T-helper 1 cell treated with Interleukin-12 subunit alpha and Interleukin-12 subunit beta and Interleukin-4 antibody, amounts not matched to agents 30 μg/mL and 1 μg/mL, for 36 hours (primary cell): ENCODE measurements at regions not wholly inside any gene's neighbourhood (a gene's known extent, or its start where the extent isn't known, plus 50 kb on each side); places are given as distances from the start of the nearest gene placed in this dataset.

Experiments used
- H3K27ac Mint-ChIP-seq: one replicate; pipeline ENCODE4 v1.8.0; 2021; ENCODE audit warnings: mild to moderate bottlenecking, mixed read lengths
- H3K27me3 Mint-ChIP-seq: one replicate; pipeline ENCODE4 v1.8.0; 2021; ENCODE audit warnings: low read depth, mixed read lengths
- H3K36me3 Mint-ChIP-seq: one replicate; pipeline ENCODE4 v1.8.0; 2021; ENCODE audit warnings: low read depth, mixed read lengths
- H3K4me1 Mint-ChIP-seq: one replicate; pipeline ENCODE4 v1.8.0; 2021; ENCODE audit warnings: low read depth, mixed read lengths
- H3K4me3 Mint-ChIP-seq: one replicate; pipeline ENCODE4 v1.8.0; 2021; ENCODE audit warnings: mild to moderate bottlenecking, moderate library complexity, mixed read lengths
- H3K9me3 Mint-ChIP-seq: one replicate; pipeline ENCODE4 v1.8.0; 2021; ENCODE audit warnings: mixed read lengths

DNA sequence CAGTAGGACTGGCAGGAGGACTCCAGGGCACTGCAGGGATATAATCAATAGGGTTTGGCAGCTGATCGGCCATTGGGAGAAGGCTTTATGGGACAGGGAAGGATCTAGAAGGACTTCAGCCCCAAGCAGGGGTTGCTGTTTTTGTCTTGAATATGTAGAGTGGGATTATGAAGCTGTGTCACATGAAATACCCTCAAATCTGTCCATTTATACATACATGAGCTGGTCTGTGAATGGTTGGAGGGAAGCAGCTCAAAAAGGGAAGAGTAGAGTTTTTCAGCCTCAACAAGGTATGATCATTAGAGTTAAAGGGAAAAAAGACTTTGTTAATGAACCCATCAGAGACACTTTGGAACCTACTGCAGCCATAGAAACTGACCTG, 98.2 kb upstream of the ZNF217 start:
- Mint-ChIP-seq H3K9me3 (no peaks in the 10 kb centered on the region), H3K36me3 (no peaks in the 10 kb centered on the region), H3K27me3 (no peaks in the 10 kb centered on the region), H3K27ac (no peak overlapping the region), H3K4me1 (peaks cover 26% of the 10 kb centered on the region), H3K4me3 (no peak overlapping the region)

DNA sequence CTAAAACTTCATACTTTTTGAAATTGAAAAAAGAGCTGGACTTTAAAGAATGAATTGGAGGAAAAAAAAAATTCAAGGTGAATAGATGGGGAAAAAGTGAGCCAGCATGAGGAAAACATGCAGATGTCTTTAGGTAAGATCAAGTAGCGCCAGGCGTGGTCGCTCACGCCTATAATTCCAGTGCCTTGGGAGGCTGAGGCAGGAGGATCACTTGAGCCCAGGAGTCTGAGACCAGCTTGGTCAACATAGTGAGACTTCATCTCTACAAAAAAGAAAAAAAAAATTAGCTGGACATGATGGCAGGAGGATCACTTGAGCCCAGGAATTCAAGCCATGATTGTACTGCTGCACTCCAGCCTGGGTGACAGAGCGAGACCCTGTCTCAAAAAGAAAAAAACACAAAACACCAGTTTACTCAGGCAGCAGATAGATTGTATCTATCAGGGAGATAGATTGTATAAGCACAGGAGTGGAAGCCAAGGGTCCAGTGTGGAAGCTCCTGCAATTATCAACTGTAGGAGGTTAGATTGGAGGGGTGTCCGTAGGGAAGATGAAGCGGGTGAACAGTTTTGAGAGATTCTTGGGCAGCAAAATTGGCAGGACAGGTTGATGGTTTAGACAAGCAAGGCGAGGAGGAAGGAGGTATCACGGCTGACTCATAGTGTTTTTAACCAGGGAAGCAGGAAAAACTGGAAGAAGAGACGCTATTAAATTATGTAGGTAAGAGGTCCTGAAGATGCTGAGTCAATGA, 97.6 kb upstream of the ZNF217 start:
- H3K9me3 Mint-ChIP-seq, result no peaks in the 10 kb centered on the region
- no peaks in the 10 kb centered on the region for H3K27me3 Mint-ChIP-seq
- H3K36me3 Mint-ChIP-seq, result no peaks in the 10 kb centered on the region
- H3K27ac Mint-ChIP-seq, result no peak overlapping the region
- H3K4me1 Mint-ChIP-seq, result peaks cover 26% of the 10 kb centered on the region
- no peak overlapping the region for H3K4me3 Mint-ChIP-seq

DNA sequence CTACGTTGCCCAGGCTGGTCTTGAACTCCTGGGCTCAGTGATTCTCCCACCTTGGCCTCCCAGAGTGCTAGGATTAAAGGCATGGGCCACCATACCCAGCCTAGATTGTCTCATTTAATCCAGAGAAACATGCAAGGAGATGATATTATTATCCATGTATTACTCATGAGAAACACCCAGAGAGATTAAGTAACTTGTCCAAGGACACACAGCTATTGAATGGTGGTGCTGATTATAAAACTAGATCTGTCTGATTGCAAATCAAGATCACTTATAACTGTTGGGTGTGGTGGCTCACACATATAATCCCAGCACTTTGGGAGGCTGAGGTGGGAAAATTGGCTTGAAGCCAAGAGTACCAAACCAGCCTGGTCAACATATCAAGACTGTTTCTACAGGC, 94.4 kb upstream of the ZNF217 start:
- Mint-ChIP-seq H3K27ac (no peak overlapping the region), H3K27me3 (no peaks in the 10 kb centered on the region), H3K4me3 (no peak overlapping the region), H3K9me3 (no peaks in the 10 kb centered on the region), H3K4me1 (peaks cover 32% of the 10 kb centered on the region), H3K36me3 (no peaks in the 10 kb centered on the region)

DNA sequence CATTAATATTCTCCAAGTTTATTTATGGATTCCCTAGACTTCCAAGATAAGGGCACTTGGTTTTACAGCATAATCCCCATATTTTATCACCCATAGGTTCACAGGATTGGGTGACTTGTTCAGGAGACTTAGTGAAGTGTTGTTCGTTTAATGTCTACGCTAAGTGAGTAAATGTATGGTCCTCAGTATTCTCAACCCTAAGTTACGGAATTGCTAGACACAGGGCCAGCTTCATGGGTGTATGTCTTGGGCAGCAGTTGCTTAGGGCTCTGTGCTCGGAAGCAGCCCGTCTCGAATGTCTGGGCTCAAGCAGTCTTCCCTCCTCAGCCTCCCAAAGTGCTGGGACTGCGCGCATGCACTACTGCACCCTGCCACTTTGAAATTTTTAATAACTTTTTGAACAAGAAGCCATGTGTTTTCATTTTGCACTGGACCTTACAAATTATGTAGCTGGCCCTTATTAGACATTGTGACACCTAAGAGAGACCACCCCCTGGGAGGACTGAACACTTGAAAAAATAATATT, 91.5 kb upstream of the ZNF217 start:
- no peaks in the 10 kb centered on the region for H3K9me3 Mint-ChIP-seq
- no peak overlapping the region for H3K4me3 Mint-ChIP-seq

DNA sequence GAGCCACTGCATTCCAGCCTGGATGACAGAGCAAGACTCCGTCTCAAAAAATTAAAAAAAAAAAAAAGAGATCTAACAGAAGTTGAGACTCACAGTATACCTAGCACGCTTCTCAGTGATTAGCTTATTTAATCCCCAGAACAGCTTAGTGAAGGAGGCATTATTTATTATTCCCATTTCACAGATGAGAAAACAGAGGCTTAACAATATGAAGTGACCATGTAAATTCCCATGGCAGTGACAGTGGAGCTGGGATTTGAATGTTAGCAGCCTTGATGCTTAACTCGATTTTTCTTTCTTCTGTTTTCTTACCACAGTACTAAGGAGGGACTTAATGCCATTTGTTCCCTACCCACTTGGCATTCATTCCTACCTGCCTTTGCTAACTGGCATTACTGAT, 89.9 kb upstream of the ZNF217 start:
- Mint-ChIP-seq H3K27ac (no peak overlapping the region), H3K36me3 (no peaks in the 10 kb centered on the region), H3K4me3 (no peak overlapping the region), H3K4me1 (peaks cover 24% of the 10 kb centered on the region), H3K9me3 (no peaks in the 10 kb centered on the region), H3K27me3 (no peaks in the 10 kb centered on the region)

More for the DNA sequence above, 91.5 kb upstream of the ZNF217 start:
- Mint-ChIP-seq H3K36me3 (no peaks in the 10 kb centered on the region), H3K27ac (no peak overlapping the region), H3K27me3 (no peaks in the 10 kb centered on the region), H3K4me1 (peaks cover 18% of the 10 kb centered on the region)

- H3K27ac Mint-ChIP-seq, result no peak overlapping the region
- H3K27me3 Mint-ChIP-seq, result no peaks in the 10 kb centered on the region
- H3K9me3 Mint-ChIP-seq, result no peaks in the 10 kb centered on the region
- H3K36me3 Mint-ChIP-seq, result no peaks in the 10 kb centered on the region
- no peak overlapping the region for H3K4me3 Mint-ChIP-seq
- H3K4me1 Mint-ChIP-seq, result peaks cover 33% of the 10 kb centered on the region
These were observed 87.9 kb upstream of the ZNF217 start for GRCh38 chr20:53681352-53682212.

GRCh38 chr20:53679597-53680309, 86.1 kb upstream of the ZNF217 start:
- Mint-ChIP-seq H3K36me3 (no peaks in the 10 kb centered on the region), H3K4me1 (peaks cover 23% of the 10 kb centered on the region), H3K4me3 (no peak overlapping the region), H3K9me3 (no peaks in the 10 kb centered on the region), H3K27ac (no peak overlapping the region), H3K27me3 (no peaks in the 10 kb centered on the region)

GRCh38 chr20:53678990-53679596, 85.5 kb upstream of the ZNF217 start:
- Mint-ChIP-seq H3K4me1 (peaks cover 23% of the 10 kb centered on the region), H3K9me3 (no peaks in the 10 kb centered on the region), H3K36me3 (no peaks in the 10 kb centered on the region), H3K27me3 (no peaks in the 10 kb centered on the region), H3K27ac (no peak overlapping the region), H3K4me3 (no peak overlapping the region)

DNA sequence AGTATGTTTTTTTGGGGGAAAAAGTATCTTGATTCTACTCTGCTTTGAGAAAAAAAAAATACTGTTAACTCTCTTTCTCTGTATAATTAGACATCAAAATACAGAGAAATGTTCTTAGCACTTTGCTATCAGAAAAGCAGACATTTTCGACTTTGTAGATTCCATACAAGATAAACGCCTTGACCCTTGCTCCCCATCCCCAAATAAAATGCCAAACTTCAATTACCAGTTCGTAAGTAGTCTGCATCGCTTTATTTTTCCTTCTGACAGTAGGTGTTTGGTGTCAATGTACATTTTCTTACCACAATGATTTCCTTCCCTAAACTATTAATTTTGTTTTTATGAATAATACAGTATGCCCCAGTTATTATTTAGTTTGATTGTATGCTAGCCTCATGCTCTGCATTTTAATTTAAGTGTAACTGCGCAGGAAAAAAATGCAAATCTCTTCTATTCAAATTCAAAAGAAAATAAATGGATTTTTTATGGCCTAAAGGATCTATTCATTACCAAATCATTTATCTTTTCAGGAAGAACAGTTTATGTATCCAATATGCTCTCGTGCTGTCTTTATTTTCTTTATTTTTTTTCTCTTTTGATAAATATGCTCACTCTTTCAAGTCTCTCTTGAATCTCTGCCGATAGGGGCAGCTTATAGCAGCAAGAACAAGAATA, 84.8 kb upstream of the ZNF217 start:
- H3K27ac Mint-ChIP-seq, result peak overlapping the region; percentile 75
- no peaks in the 10 kb centered on the region for H3K9me3 Mint-ChIP-seq
- no peaks in the 10 kb centered on the region for H3K27me3 Mint-ChIP-seq
- no peaks in the 10 kb centered on the region for H3K36me3 Mint-ChIP-seq
- peaks cover 23% of the 10 kb centered on the region for H3K4me1 Mint-ChIP-seq
- H3K4me3 Mint-ChIP-seq, result peak overlapping the region; percentile 21

DNA sequence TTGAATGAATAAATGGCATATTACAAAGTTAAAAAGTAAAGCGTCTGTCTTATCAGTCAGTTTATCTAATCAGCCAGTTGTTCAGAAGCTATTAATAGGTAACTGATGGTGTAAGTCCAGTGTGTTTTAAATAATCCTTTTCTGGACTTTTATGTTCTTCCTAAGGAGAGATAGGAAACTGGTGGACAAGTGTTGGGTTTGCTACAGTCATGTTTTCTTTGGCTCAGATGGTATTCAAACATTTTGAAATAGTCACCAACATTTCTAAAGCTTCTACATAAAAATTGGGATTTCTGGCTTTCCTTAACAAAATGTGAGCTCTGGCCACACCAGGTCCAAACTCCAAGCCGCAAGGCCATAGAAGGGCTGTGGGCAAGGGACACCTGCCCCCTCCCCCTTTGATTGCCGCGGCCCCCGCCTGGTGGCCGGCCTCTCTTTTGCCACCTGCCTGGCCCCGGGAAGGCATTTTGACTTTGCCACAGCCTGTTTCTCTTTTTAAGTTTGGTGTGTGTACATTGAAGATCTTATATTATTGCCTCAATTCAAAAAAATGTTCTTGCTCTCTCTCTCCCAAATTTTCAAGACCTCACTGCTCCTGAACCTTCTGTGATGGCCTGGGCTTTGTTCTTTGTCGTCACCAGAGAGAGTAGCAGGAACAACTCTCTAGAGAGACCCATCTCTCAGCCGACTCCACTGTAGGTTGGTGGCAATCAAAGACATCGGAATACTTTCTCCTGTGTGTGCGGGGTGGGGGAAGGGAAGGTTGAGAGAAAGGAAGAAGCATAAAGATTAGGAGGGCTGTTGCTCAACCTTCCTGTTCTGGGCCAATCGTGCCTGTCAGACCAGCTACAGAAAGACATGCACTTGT, 84.0 kb upstream of the ZNF217 start:
- Mint-ChIP-seq H3K9me3 (no peaks in the 10 kb centered on the region), H3K27ac (peak overlapping the region; percentile 71), H3K4me3 (peak overlapping the region; percentile 56), H3K4me1 (peaks cover 23% of the 10 kb centered on the region), H3K27me3 (no peaks in the 10 kb centered on the region), H3K36me3 (no peaks in the 10 kb centered on the region)

DNA sequence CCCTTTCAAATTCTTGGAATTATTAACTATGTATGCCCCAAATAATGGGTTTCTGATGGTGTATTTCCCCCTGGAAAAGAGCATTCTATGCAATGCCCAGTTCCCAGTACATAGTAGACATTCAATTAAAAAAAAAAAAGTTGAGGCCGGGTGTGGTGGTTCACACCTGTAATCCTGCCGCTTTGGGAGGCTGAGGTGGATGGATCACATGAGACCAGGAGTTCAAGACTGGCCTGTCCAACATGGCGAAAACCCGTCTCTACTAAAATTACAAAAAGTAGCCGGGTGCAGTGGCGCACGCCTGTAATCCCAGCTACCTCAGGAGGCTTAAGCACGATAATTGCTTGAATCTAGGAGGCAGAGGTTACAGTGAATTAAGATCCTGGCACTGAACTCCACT, 83.3 kb upstream of the ZNF217 start:
- Mint-ChIP-seq H3K27ac (no peak overlapping the region), H3K27me3 (no peaks in the 10 kb centered on the region), H3K4me3 (no peak overlapping the region), H3K9me3 (no peaks in the 10 kb centered on the region), H3K36me3 (no peaks in the 10 kb centered on the region), H3K4me1 (peaks cover 23% of the 10 kb centered on the region)

DNA sequence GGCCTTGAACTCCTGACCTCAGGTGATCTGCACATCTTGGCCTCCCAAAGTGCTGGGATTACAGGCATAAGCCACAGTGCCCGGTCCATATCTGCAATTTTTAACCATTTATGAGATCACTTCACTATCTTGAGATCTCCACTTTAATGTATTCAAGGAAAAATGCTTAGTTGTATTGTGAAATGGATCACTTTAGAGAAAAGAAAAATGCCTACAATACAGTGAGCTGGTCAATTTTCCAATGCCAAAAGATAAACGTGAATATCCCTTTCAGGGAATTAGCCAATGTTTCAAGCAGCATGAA, 82.8 kb upstream of the ZNF217 start:
- Mint-ChIP-seq H3K27ac (no peak overlapping the region), H3K36me3 (no peaks in the 10 kb centered on the region), H3K9me3 (no peaks in the 10 kb centered on the region), H3K4me3 (no peak overlapping the region), H3K4me1 (peaks cover 23% of the 10 kb centered on the region), H3K27me3 (no peaks in the 10 kb centered on the region)

DNA sequence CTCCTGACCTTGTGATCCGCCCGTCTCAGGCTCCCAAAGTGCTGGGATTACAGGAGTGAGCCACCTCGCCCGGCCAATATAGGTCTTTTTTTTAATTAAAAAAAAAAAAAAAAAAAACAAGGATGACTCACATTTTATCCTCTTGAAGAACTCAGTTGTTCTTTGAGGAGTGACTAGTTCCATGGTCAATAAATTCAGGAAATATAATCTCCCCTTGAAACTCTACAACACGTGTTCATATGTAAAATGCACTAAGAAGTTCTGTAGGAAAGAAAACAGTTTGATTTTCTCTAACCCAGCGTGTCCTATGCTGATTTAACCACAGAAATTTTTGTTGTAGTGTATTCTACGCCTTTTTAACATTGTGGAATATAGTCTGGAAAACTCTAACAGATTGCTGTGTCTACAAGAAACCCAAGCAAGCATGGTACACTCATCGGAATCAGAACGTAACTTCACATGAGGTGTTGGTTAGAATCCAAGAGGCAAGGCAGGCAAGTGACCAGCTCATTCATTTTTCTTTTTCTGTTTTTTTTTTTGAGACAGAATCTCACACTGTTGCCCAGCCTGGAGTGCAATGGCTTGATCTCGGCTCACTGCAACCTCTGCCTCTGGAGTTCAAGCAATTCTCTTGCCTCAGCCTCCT, 79.0 kb upstream of the ZNF217 start:
- Mint-ChIP-seq H3K4me3 (no peak overlapping the region), H3K27ac (no peak overlapping the region), H3K27me3 (no peaks in the 10 kb centered on the region), H3K9me3 (no peaks in the 10 kb centered on the region), H3K4me1 (peaks cover 2% of the 10 kb centered on the region), H3K36me3 (no peaks in the 10 kb centered on the region)
